DMS53 (cell line): ENCODE measurements at regions not wholly inside any gene's neighbourhood (a gene's known extent, or its start where the extent isn't known, plus 50 kb on each side); places are given as distances from the start of the nearest gene placed in this dataset.

Experiments
- DNase-seq: peaks from one replicate; lab custom pipeline; 2025; lab: John Stamatoyannopoulos, UW

DNA sequence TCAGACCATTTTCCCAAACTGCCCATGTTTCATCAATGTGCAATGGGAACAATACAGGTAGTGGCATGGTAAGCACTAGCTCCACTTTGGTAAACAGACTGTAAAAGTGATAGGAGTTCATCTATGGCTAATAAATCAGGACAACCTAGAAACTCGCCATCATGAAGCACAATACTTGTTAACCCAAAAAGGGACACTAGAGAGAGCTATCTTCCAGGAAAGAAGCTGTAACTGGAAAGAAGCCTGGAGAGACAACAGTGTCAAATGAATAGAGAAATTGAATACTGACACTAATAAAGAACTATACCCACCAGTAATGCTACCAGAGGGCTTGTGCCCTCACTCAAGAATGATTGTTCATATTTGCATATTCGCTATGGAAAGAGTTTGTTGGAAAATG is 164.7 kb upstream of the RGS18 start:
- DNase-seq: peak; percentile 64

- DNase-seq: no peak
Measured at GRCh38 chr1:192002063-192002462, 156.2 kb upstream of the RGS18 start.

DNA sequence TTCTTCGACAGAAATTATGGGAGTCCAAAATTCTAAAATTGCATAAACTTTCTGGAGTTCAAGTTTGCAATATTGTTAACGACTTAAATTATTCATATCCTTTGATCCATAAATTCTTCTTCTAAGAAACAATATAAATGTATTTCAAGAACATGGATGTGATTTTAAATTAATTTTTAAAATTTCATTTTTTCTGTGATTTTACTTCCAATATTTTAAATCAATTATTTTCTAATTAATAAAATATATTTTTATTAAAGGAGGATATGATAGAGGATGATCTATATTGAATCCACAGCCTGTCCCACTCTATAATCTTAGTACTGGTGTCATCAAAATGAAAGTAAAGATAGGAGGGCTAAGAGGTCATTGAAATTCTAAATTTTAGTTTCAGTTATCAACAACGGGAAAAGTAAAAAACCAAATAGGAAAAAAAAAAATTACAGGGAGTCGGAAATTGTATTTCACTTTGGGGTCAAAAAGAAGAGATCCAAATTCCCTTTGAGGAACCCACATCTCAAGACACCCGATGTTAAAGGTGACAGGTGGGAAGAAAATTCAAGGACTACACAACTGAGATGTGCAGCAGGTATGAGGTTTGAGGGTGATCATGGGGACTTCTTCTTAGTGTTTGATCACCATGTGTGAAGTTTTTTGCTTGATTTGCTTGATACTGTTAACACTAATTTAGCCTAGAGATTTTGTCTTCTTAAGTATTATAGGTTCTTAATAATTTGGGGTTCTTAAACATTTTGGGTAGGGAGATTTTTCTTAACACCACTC is 154.8 kb upstream of the RGS18 start:
- DNase-seq: no peak

GRCh38 chr1:192005976-192006375 is 152.3 kb upstream of the RGS18 start:
- peak; percentile 7 for DNase-seq

GRCh38 chr1:192008281-192008825 is 149.9 kb upstream of the RGS18 start:
- DNase-seq: no peak

GRCh38 chr1:192010406-192010805 is 147.9 kb upstream of the RGS18 start:
- no peak for DNase-seq

GRCh38 chr1:192011525-192011924 is 146.7 kb upstream of the RGS18 start:
- no peak for DNase-seq

DNA sequence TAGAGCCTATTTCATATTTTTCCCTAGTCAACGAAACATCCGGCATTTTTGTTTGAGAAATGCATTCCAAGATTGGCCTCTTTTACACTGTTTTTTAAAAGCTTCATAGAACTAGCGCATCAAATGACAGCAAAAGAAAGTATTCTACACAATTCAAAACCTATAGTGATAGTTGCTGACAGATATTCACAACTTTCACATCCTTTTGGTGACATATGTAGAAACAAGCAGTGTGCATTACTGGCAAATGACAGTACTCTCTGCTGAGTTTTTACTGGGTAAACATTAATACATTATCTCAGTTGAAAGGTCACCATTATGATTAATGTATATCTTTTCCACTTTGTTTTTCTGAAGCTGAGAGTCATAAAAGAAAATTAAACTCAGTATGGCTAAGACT is 135.4 kb upstream of the RGS18 start:
- no peak for DNase-seq

DNA sequence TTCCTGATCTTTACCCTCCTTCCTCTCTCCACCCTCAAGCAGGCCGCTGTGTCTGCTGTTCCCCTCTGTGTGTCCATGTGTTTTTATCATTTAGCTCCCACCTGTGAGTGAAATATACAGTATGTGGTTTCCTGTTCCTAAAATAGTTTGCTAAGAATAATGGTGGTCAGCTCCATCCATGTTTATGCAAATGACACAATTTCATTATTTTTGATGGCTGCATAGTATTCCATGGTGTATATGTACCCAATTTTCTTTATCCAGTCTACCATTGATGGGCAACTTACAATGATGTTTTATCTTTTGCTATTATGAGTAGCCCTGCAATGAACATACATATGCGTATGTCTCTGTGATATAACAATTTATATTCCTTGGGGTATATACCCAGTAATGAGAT is 133.4 kb upstream of the RGS18 start:
- no peak for DNase-seq

- no peak for DNase-seq
Measured at GRCh38 chr1:192038567-192038966, 119.7 kb upstream of the RGS18 start.

- DNase-seq: no peak
Measured at GRCh38 chr1:192045131-192045530, 113.1 kb upstream of the RGS18 start.

- DNase-seq: no peak
Measured at GRCh38 chr1:192053531-192053971, 104.7 kb upstream of the RGS18 start.

GRCh38 chr1:192057766-192058165 is 100.5 kb upstream of the RGS18 start:
- DNase-seq: no peak

DNA sequence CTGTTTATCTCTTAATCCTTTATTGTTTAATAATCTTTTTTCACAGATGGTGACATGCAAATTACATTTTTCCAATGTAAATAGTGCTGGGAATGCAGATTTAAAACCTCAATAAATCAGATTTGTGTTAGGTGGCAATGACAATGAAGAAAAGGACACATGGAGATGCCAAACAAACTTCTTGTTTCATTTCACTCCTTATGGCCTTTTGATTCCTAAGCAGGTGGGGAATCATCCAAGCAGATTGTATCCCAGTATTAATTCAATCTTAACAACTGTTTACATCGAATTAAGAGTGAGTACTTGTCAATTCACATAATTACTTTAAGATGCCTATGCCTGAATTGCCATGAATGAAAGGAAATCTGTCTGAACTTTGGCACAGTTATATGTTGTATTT is 98.9 kb upstream of the RGS18 start:
- DNase-seq: no peak

DNA sequence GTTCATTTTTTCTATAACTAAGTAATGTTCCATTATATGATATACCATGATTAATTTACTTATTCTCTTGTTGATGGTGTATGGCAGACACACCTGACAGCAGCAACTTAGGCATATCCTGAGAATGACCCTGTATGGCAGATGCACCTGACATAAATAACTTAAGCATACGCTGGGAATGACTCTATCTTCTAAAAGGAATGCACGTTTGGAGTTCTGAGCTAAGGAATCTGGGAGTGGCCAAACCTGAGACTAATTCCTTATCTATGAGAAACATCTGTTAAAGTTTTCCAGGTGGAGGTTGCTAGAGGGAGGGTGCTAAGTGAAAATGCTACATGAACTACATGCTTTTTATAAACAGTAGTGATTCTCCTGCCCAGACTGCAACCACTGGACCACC is 96.7 kb upstream of the RGS18 start:
- DNase-seq: no peak

GRCh38 chr1:192065087-192065486 is 93.2 kb upstream of the RGS18 start:
- DNase-seq: no peak

DNA sequence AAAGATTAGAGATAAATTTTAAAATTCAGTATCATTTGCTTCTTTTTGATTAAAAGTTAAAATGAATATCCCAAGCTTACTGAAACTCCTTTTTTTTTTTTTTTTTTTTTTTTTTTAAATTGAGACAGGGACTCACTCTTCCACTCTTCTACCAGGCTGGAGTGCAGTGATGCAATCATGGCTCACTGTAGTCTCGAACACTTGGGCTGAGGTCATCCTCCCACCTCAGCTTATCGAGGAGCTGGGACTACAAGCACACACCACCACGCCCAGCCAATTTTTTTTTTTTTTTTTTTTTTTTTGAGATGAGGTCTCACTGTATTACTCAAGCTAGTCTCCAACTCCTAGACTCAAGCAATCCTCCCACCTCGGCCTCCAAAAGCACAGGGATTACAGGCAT is 92.1 kb upstream of the RGS18 start:
- DNase-seq: peak; percentile 28

- DNase-seq: no peak
Measured at GRCh38 chr1:192067360-192067759, 90.9 kb upstream of the RGS18 start.

DNA sequence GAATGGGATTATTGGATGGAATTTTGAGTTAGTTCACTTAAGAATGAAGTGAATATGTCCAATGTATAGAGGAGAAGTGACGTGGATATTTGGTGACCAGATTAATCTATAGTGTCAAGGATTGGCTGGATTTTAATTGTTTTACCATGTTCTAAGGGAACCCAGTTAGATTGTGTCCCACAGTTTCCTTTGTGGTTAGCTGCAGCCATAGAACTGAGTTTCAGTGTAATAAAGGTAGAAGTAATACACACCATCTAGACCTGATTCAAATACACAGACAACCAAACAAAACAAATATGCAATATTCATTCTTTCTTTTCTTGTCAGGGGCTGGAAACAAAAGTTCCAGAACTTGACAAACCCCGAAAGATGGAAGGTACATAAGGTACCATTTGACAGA is 88.0 kb upstream of the RGS18 start:
- no peak for DNase-seq

DNA sequence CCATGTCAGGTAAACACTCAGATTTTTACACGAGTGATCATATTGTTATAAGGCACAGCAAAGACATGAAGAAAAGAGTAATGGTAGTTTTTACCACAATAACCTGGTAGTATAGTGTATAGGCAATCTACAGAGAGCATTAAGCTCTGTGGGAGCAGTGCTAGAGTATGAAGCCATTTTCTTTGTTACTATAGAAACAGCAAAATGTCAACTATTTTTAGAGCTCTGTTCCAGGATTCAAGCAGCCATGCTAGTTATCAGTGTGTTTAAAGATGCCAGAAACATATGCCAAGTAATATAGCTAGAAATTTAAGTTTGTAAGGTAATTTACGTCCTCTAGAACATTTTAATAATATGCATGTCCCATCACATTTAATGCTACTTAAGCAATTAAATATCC is 77.6 kb upstream of the RGS18 start:
- peak; percentile 4 for DNase-seq

DNA sequence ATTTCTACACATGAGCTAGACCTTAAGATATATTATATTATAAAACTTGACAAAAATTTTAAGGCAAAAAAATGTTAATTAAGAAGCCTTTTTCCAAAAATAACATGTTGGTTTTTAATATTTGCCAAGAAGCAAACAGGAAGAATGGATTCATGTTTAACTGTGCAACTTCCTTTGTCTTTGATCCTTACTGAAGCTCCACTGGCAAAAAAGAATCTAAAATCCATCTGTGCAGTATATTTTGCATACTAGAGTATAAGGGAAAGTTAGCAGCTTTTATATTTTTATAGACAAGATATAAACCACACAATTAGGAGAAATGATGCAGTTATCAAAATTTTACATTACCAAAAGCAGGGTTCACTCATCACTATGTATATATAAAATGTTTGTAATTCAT is 76.9 kb upstream of the RGS18 start:
- no peak for DNase-seq

- no peak for DNase-seq
Measured at GRCh38 chr1:192086644-192087043, 71.6 kb upstream of the RGS18 start.

DNA sequence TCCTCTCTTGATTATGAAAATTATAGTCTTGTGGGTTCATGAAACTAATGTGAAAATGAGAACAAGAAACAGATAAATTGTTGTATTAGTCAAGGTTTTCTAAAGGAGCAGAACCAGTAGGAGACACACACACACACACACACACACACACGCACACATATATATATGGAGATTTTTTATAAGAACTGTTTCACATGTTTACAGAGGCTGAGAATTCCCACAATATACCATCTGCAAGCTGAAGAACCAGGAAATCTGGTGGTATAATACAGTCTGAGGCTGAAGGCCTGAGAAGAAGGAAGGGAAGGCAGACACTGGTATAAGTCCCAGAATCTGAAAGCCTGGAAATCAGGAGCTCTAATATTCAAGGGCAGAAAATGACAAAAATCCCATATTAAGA is 70.9 kb upstream of the RGS18 start:
- no peak for DNase-seq

GRCh38 chr1:192088496-192088895 is 69.8 kb upstream of the RGS18 start:
- no peak for DNase-seq
